HPDE6-E6E7 (cell line): ENCODE measurements at regions not wholly inside any gene's neighbourhood (a gene's known extent, or its start where the extent isn't known, plus 50 kb on each side); places are given as distances from the start of the nearest gene placed in this dataset.

Source experiments
- DNase-seq: peaks from one replicate; pipeline ENCODE4 v3.0.0; 2011; ENCODE audit warnings: missing footprints; ENCODE audit errors: extremely low spot score

- peak; percentile 19 for DNase-seq
Observed at GRCh38 chr3:186411994-186412393, 50.0 kb upstream of the DGKG start.
